HL-60 (cell line): ENCODE measurements at regions not wholly inside any gene's neighbourhood (a gene's known extent, or its start where the extent isn't known, plus 50 kb on each side); places are given as distances from the start of the nearest gene placed in this dataset.

Source experiments
- DNase-seq, 2 experiments: peaks; one replicate each; pipeline ENCODE4 v3.0.0-alpha.2; 2010 to 2020; ENCODE audit warnings: low read depth in 1 of 2, low spot score in 1 of 2
- H3K27ac ChIP-seq: fragments of 250-450 bp; sonication (Bioruptor Pico); replicated peaks from 2 replicates; pipeline ENCODE4 v1.5.1; 2020; ENCODE audit warnings: mild to moderate bottlenecking, moderate library complexity
- H3K27me3 ChIP-seq: fragments of 250-450 bp; sonication (Bioruptor Pico); 2 replicates; pipeline ENCODE4 v1.5.1; 2021; ENCODE audit warnings: mild to moderate bottlenecking, moderate library complexity; ENCODE audit not compliant: insufficient read depth, poor library complexity, severe bottlenecking
- H3K4me3 ChIP-seq: replicated peaks from 2 replicates; pipeline ENCODE4 v1.5.1; 2011; ENCODE audit warnings: mild to moderate bottlenecking, control low read depth, low read length; ENCODE audit not compliant: insufficient read depth
- CTCF ChIP-seq: IDR thresholded peaks from one replicate; pipeline ENCODE4 v1.5.1; 2011; ENCODE audit warnings: low read length, control low read depth, inconsistent platforms; ENCODE audit not compliant: insufficient read depth
- GABPA ChIP-seq: IDR thresholded peaks from 2 replicates; pipeline ENCODE4 v1.6.1; 2012; ENCODE audit warnings: low read depth
- POLR2AphosphoS5 ChIP-seq: IDR thresholded peaks from 2 replicates; pipeline ENCODE4 v1.6.1; 2012; ENCODE audit warnings: low read depth
- REST ChIP-seq: IDR thresholded peaks from 2 replicates; pipeline ENCODE4 v1.6.1; 2012; ENCODE audit warnings: low read depth; ENCODE audit not compliant: insufficient replicate concordance
- SPI1 ChIP-seq: IDR thresholded peaks from 2 replicates; pipeline ENCODE4 v1.6.1; 2012; ENCODE audit warnings: low read depth, mild to moderate bottlenecking, borderline replicate concordance

- H3K4me3 ChIP-seq, result no peak overlapping the region
- TF ChIP-seq SPI1, result no peak
- TF ChIP-seq POLR2AphosphoS5, result no peak
- TF ChIP-seq REST, result no peak
- no peak for TF ChIP-seq CTCF
- TF ChIP-seq GABPA, result no peak
- no peak overlapping the region for H3K27ac ChIP-seq
- DNase-seq, result no peak
- H3K27me3 ChIP-seq, result no peaks in the 10 kb centered on the region
These were observed 101.9 kb downstream of the PCDH7 start for GRCh38 chr4:30821859-30822612.

GRCh38 chr4:30822911-30823551, 102.9 kb downstream of the PCDH7 start:
- no peak overlapping the region for H3K4me3 ChIP-seq
- no peaks in the 10 kb centered on the region for H3K27me3 ChIP-seq
- TF ChIP-seq POLR2AphosphoS5, result no peak
- TF ChIP-seq SPI1, result no peak
- TF ChIP-seq CTCF, result no peak
- no peak for TF ChIP-seq GABPA
- TF ChIP-seq REST, result no peak
- DNase-seq, result no peak
- no peak overlapping the region for H3K27ac ChIP-seq

- no peak for TF ChIP-seq GABPA
- TF ChIP-seq CTCF, result no peak
- no peak for TF ChIP-seq REST
- no peak for TF ChIP-seq SPI1
- no peak for TF ChIP-seq POLR2AphosphoS5
- DNase-seq, result no peak
- H3K27me3 ChIP-seq, result no peaks in the 10 kb centered on the region
These were observed 105.0 kb downstream of the PCDH7 start for GRCh38 chr4:30825008-30825770.

More at GRCh38 chr4:30825008-30825770, 105.0 kb downstream of the PCDH7 start:
- Histone ChIP-seq H3K27ac (no peak overlapping the region), H3K4me3 (no peak overlapping the region)
